Parathyroid adenoma (tissue), 2 donors: ENCODE measurements at regions not wholly inside any gene's neighbourhood (a gene's known extent, or its start where the extent isn't known, plus 50 kb on each side); places are given as distances from the start of the nearest gene placed in this dataset.

Experiments
- H2AFZ ChIP-seq: fragments of 300-600 bp; sonication (generic); one replicate; pipeline ENCODE4 v1.7.0; 2017; ENCODE audit warnings: antibody characterized with exemption, mild to moderate bottlenecking
- H3K27ac ChIP-seq: fragments of 300-600 bp; sonication (generic); one replicate; pipeline ENCODE4 v1.7.0; 2017
- H3K27me3 ChIP-seq: fragments of 300-600 bp; sonication (generic); one replicate; pipeline ENCODE4 v1.7.0; 2017; ENCODE audit warnings: low read length; ENCODE audit not compliant: control insufficient read depth, insufficient read depth
- H3K36me3 ChIP-seq: fragments of 300-600 bp; sonication (generic); one replicate; pipeline ENCODE4 v1.7.0; 2017; ENCODE audit warnings: low read length; ENCODE audit not compliant: control insufficient read depth, insufficient read depth
- H3K4me1 ChIP-seq: fragments of 300-600 bp; sonication (generic); one replicate; pipeline ENCODE4 v1.7.0; 2017; ENCODE audit warnings: control low read depth
- H3K4me2 ChIP-seq: fragments of 300-600 bp; sonication (generic); one replicate; pipeline ENCODE4 v1.7.0; 2017; ENCODE audit warnings: low read length
- H3K4me3 ChIP-seq: fragments of 300-600 bp; sonication (generic); one replicate; pipeline ENCODE4 v1.7.0; 2017; ENCODE audit warnings: low read depth, low read length
- H3K79me2 ChIP-seq: fragments of 300-600 bp; sonication (generic); one replicate; pipeline ENCODE4 v1.7.0; 2017; ENCODE audit warnings: control low read depth
- H3K9ac ChIP-seq: fragments of 300-600 bp; sonication (generic); one replicate; pipeline ENCODE4 v1.7.0; 2017; ENCODE audit warnings: mild to moderate bottlenecking
- H3K9me3 ChIP-seq: fragments of 300-600 bp; sonication (generic); one replicate; pipeline ENCODE4 v1.7.0; 2017; ENCODE audit warnings: low read length; ENCODE audit not compliant: control insufficient read depth
- CTCF ChIP-seq: fragments of 300-600 bp; sonication (generic); IDR thresholded peaks from one replicate; pipeline ENCODE4 v1.7.0; 2017; ENCODE audit warnings: antibody characterized with exemption, mild to moderate bottlenecking
- donor health status: primary hyperparathyroidism.

GRCh38 chr9:108162664-108163063 is 673.1 kb upstream of the KLF4 start:
- no peak overlapping the region for H3K4me2 ChIP-seq
- no peak overlapping the region for H3K27ac ChIP-seq
- no peaks in the 10 kb centered on the region for H3K9me3 ChIP-seq
- no peaks in the 10 kb centered on the region for H3K27me3 ChIP-seq
- H2AFZ ChIP-seq: no peak overlapping the region
- H3K4me1 ChIP-seq: no peaks in the 10 kb centered on the region
- H3K4me3 ChIP-seq: no peak overlapping the region
- H3K36me3 ChIP-seq: no peaks in the 10 kb centered on the region
- H3K9ac ChIP-seq: no peak overlapping the region
- no peaks in the 10 kb centered on the region for H3K79me2 ChIP-seq
- TF ChIP-seq CTCF: no peak

GRCh38 chr9:108161503-108161902 is 671.9 kb upstream of the KLF4 start:
- H3K27ac ChIP-seq: no peak overlapping the region

GRCh38 chr9:108160706-108161355 is 671.3 kb upstream of the KLF4 start:
- no peaks in the 10 kb centered on the region for H3K9me3 ChIP-seq
- H3K79me2 ChIP-seq: no peaks in the 10 kb centered on the region
- no peak overlapping the region for H3K4me3 ChIP-seq
- H3K27ac ChIP-seq: no peak overlapping the region
- H3K27me3 ChIP-seq: no peaks in the 10 kb centered on the region
- H3K4me1 ChIP-seq: no peaks in the 10 kb centered on the region
- no peak overlapping the region for H3K4me2 ChIP-seq
- H3K36me3 ChIP-seq: no peaks in the 10 kb centered on the region
- H2AFZ ChIP-seq: no peak overlapping the region
- no peak for TF ChIP-seq CTCF
- no peak overlapping the region for H3K9ac ChIP-seq

More at GRCh38 chr9:108161503-108161902, 671.9 kb upstream of the KLF4 start:
- no peaks in the 10 kb centered on the region for H3K4me1 ChIP-seq
- H3K27me3 ChIP-seq: no peaks in the 10 kb centered on the region
- no peaks in the 10 kb centered on the region for H3K9me3 ChIP-seq
- no peaks in the 10 kb centered on the region for H3K79me2 ChIP-seq
- no peak for TF ChIP-seq CTCF
- no peaks in the 10 kb centered on the region for H3K36me3 ChIP-seq
- H2AFZ ChIP-seq: no peak overlapping the region
- H3K4me3 ChIP-seq: no peak overlapping the region
- H3K4me2 ChIP-seq: no peak overlapping the region
- no peak overlapping the region for H3K9ac ChIP-seq

GRCh38 chr9:108160039-108160438 is 670.5 kb upstream of the KLF4 start:
- no peaks in the 10 kb centered on the region for H3K4me1 ChIP-seq
- H3K9ac ChIP-seq: no peak overlapping the region
- H3K4me3 ChIP-seq: no peak overlapping the region
- H3K4me2 ChIP-seq: no peak overlapping the region
- H3K27ac ChIP-seq: no peak overlapping the region
- TF ChIP-seq CTCF: no peak
- no peaks in the 10 kb centered on the region for H3K27me3 ChIP-seq
- no peak overlapping the region for H2AFZ ChIP-seq
- H3K79me2 ChIP-seq: no peaks in the 10 kb centered on the region
- H3K36me3 ChIP-seq: no peaks in the 10 kb centered on the region
- no peaks in the 10 kb centered on the region for H3K9me3 ChIP-seq
